ENCODE measurements at regions not wholly inside any gene's neighbourhood (a gene's known extent, or its start where the extent isn't known, plus 50 kb on each side); places are given as distances from the start of the nearest gene placed in this dataset.

DNA sequence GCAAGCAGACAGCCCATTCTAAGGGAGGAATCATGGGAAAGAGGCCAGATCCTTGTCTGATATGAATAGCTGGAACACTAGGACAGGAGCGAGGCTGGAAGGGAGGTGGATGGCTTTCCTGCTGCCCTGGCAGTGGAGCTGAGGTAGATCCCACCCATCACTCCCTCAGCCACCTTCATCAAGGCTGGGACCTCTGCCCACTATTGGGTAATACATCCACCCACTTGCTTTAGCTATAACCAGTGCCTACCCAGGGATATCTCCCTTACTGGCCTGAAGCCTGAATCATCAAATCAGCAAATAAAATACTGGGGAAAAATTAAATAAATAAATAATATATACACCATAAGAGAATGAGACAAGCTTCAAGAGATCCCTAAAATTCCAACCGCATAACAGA is 183.2 kb upstream of the KYNU start:
- no peak for TF ChIP-seq CTCF (IDR thresholded peaks at IDR 0.05; ENCODE audit: insufficient read depth, low read depth, low read length, missing control alignments)
- no peak for DNase-seq (ENCODE audit: low read depth)
- H3K4me3 ChIP-seq (ENCODE audit: low read depth, low read length) = no peak overlapping the region

- no peak for DNase-seq (ENCODE audit: low read depth)
- no peak for TF ChIP-seq CTCF (IDR thresholded peaks at IDR 0.05; ENCODE audit: insufficient read depth, low read depth, low read length, missing control alignments)
- H3K4me3 ChIP-seq (ENCODE audit: low read depth, low read length) = no peak overlapping the region
Observed at GRCh38 chr2:142693171-142693950, 184.1 kb upstream of the KYNU start.

GRCh38 chr2:142688856-142689605 is 188.4 kb upstream of the KYNU start:
- no peak overlapping the region for H3K4me3 ChIP-seq (ENCODE audit: low read depth, low read length)
- TF ChIP-seq CTCF (IDR thresholded peaks at IDR 0.05; ENCODE audit: insufficient read depth, low read depth, low read length, missing control alignments) = no peak
- no peak for DNase-seq (ENCODE audit: low read depth)

GRCh38 chr2:142687509-142687908 is 190.0 kb upstream of the KYNU start:
- no peak overlapping the region for H3K4me3 ChIP-seq (ENCODE audit: low read depth, low read length)
- no peak for TF ChIP-seq CTCF (IDR thresholded peaks at IDR 0.05; ENCODE audit: insufficient read depth, low read depth, low read length, missing control alignments)
- DNase-seq (ENCODE audit: low read depth) = no peak

GRCh38 chr2:142687075-142687474 is 190.4 kb upstream of the KYNU start:
- TF ChIP-seq CTCF (IDR thresholded peaks at IDR 0.05; ENCODE audit: insufficient read depth, low read depth, low read length, missing control alignments) = no peak
- DNase-seq (ENCODE audit: low read depth) = no peak
- no peak overlapping the region for H3K4me3 ChIP-seq (ENCODE audit: low read depth, low read length)

DNA sequence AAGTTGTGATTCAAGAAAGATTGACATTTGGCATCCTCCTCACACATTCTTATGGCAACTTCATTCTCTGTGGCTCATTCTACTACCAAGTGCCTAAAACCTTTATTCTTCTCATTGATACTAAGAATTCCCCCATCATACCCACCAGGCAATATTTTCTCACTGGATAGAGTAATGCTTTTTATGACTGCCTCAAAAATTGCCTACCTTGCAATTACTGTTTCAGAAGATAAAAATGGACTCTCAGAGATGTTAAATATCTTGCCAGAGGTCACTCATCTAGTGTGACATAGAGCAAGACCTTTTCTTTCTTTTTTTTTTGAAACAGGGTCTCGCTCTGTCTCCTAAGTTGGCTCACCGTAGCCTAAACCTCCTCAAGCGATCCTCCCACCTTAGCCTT is 192.8 kb upstream of the KYNU start:
- TF ChIP-seq CTCF (IDR thresholded peaks at IDR 0.05; ENCODE audit: insufficient read depth, low read depth, low read length, missing control alignments) = no peak
- DNase-seq (ENCODE audit: low read depth) = no peak

More for the DNA sequence above, 192.8 kb upstream of the KYNU start:
- no peak overlapping the region for H3K4me3 ChIP-seq (ENCODE audit: low read depth, low read length)

All from GM12865 (cell line).